ENCODE measurements at regions not wholly inside any gene's neighbourhood (a gene's known extent, or its start where the extent isn't known, plus 50 kb on each side); places are given as distances from the start of the nearest gene placed in this dataset.
A peak's percentile ranks its signal among the peaks of the same experiment; 100 is the strongest.

DNA sequence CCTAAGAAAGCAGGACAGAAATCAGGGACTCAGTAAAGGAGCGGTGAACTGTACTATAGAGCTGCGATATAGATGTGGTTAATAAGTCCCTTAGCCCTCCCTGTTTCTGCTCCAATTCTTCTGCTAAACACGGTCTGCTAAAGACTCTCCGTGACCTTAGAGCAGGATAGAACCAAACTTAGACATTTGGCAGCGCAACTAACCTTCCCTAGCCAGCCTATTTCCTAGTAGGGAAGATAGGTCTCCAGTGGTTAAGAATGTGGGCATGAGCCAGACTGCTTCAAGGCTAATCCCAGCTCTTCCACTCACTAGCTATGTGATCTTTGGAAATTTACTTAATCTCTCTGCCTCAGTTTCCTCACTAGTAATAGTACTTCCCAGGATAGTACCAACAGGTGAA is 193.6 kb upstream of the IL12A start:
- TF ChIP-seq, protein P1, sequence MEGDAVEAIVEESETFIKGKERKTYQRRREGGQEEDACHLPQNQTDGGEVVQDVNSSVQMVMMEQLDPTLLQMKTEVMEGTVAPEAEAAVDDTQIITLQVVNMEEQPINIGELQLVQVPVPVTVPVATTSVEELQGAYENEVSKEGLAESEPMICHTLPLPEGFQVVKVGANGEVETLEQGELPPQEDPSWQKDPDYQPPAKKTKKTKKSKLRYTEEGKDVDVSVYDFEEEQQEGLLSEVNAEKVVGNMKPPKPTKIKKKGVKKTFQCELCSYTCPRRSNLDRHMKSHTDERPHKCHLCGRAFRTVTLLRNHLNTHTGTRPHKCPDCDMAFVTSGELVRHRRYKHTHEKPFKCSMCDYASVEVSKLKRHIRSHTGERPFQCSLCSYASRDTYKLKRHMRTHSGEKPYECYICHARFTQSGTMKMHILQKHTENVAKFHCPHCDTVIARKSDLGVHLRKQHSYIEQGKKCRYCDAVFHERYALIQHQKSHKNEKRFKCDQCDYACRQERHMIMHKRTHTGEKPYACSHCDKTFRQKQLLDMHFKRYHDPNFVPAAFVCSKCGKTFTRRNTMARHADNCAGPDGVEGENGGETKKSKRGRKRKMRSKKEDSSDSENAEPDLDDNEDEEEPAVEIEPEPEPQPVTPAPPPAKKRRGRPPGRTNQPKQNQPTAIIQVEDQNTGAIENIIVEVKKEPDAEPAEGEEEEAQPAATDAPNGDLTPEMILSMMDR (IDR thresholded peaks at IDR 0.05; ENCODE audit: insufficient read depth, low read length, severe bottlenecking): no peak
- H3K4me3 ChIP-seq (ENCODE audit: low read depth, low read length): no peak overlapping the region
- DNase-seq (ENCODE audit: low read depth): no peak
- no peaks in the 10 kb centered on the region for H3K27me3 ChIP-seq (ENCODE audit: control insufficient read depth, insufficient read depth, low read length)
- no peak for FAIRE-seq
- H3K36me3 ChIP-seq (ENCODE audit: control insufficient read depth, insufficient read depth, low read length): no peaks in the 10 kb centered on the region

GRCh38 chr3:159795681-159796175 is 192.9 kb upstream of the IL12A start:
- no peaks in the 10 kb centered on the region for H3K27me3 ChIP-seq (ENCODE audit: control insufficient read depth, insufficient read depth, low read length)
- no peak overlapping the region for H3K4me3 ChIP-seq (ENCODE audit: low read depth, low read length)
- FAIRE-seq: no peak
- TF ChIP-seq, protein P1 (IDR thresholded peaks at IDR 0.05; ENCODE audit: insufficient read depth, low read length, severe bottlenecking): no peak
- DNase-seq (ENCODE audit: low read depth): no peak
- no peaks in the 10 kb centered on the region for H3K36me3 ChIP-seq (ENCODE audit: control insufficient read depth, insufficient read depth, low read length)

DNA sequence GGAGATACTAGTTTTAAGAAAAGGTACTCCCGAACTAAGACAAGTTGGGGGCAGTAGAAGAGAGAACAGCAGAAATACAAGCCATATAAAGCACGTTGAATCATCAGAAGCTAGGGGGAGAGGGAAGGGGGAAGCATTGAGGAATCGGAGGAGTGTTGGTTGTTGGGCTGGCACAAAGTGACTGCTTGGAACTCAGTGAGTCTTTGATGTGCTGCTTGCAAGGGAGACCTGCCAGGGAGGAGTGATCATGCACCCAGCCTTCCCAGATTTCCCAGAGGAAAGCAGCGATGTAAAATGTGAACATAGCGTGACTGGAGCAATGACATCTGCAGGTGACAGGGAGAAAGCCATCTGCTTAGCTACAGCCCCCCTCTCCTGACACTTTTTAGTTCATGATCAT is 192.4 kb upstream of the IL12A start:
- H3K4me3 ChIP-seq (ENCODE audit: low read depth, low read length): no peak overlapping the region
- TF ChIP-seq, protein P1 (IDR thresholded peaks at IDR 0.05; ENCODE audit: insufficient read depth, low read length, severe bottlenecking): no peak
- FAIRE-seq: no peak
- H3K27me3 ChIP-seq (ENCODE audit: control insufficient read depth, insufficient read depth, low read length): no peaks in the 10 kb centered on the region
- DNase-seq (ENCODE audit: low read depth): no peak
- H3K36me3 ChIP-seq (ENCODE audit: control insufficient read depth, insufficient read depth, low read length): no peaks in the 10 kb centered on the region

DNA sequence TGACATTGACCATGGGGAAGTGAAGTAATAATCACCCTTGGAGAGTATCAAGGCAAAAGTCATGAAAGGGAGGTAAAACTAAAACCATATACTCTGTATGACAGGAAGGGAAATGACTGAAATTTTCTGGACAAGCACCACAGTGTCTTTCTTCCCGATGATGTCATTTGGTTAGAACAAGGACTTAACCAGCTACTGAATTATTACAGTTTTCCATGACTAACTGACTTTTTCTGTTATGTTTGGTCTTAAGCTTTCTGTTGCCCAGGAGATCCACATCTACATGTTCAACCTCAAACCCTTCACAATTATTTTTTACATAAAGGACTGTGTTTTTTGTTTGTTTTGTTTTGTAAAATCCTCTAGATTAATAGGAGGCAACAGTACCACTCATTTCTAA is 191.9 kb upstream of the IL12A start:
- H3K27me3 ChIP-seq (ENCODE audit: control insufficient read depth, insufficient read depth, low read length): no peaks in the 10 kb centered on the region
- H3K4me3 ChIP-seq (ENCODE audit: low read depth, low read length): no peak overlapping the region
- TF ChIP-seq, protein P1 (IDR thresholded peaks at IDR 0.05; ENCODE audit: insufficient read depth, low read length, severe bottlenecking): no peak
- FAIRE-seq: no peak
- peak; percentile 72 for DNase-seq (ENCODE audit: low read depth)
- H3K36me3 ChIP-seq (ENCODE audit: control insufficient read depth, insufficient read depth, low read length): no peaks in the 10 kb centered on the region

DNA sequence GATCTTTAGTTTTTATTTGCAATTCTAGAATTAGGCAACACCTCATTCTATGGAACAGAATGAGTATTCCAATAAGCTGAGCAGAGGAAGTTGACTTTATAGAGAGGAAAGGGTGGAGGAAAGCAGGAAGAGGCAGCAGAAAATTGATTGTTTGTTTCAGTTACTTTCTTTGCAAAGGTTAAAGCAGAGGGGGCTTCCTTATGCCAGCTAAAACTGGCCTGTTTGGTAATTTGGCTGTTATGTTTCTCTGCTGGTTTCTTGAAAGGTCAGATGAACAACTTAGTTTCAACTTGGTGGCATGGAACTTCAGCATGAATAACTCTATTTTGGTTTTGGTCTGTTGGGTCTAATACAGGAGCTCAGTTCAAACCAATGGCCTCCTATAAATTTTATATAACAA is 190.9 kb upstream of the IL12A start:
- Histone ChIP-seq H3K4me3 (ENCODE audit: low read depth, low read length) (no peak overlapping the region), H3K36me3 (ENCODE audit: control insufficient read depth, insufficient read depth, low read length) (no peaks in the 10 kb centered on the region), H3K27me3 (ENCODE audit: control insufficient read depth, insufficient read depth, low read length) (no peaks in the 10 kb centered on the region)
- TF ChIP-seq, protein P1 (IDR thresholded peaks at IDR 0.05; ENCODE audit: insufficient read depth, low read length, severe bottlenecking): no peak
- no peak for DNase-seq (ENCODE audit: low read depth)
- FAIRE-seq: no peak

- H3K36me3 ChIP-seq (ENCODE audit: control insufficient read depth, insufficient read depth, low read length): no peaks in the 10 kb centered on the region
- DNase-seq (ENCODE audit: low read depth) (peak; percentile 76), FAIRE-seq (no peak)
- TF ChIP-seq, protein P1 (IDR thresholded peaks at IDR 0.05; ENCODE audit: insufficient read depth, low read length, severe bottlenecking): no peak
- no peaks in the 10 kb centered on the region for H3K27me3 ChIP-seq (ENCODE audit: control insufficient read depth, insufficient read depth, low read length)
- H3K4me3 ChIP-seq (ENCODE audit: low read depth, low read length): no peak overlapping the region
These were observed 189.7 kb upstream of the IL12A start for GRCh38 chr3:159798951-159799350.

All from bronchial epithelial cell (primary cell).